Right ventricle myocardium superior (tissue), 1 donor: ENCODE measurements at regions not wholly inside any gene's neighbourhood (a gene's known extent, or its start where the extent isn't known, plus 50 kb on each side); places are given as distances from the start of the nearest gene placed in this dataset.

Experiments used
- ATAC-seq: fragments of 200-7000 bp; cut with Tn5 transposase; one replicate; pipeline ENCODE4 v1.9.1; 2020; ENCODE audit warnings: mild to moderate bottlenecking; ENCODE audit not compliant: poor library complexity
- DNase-seq: peaks from one replicate; pipeline ENCODE4 v3.0.0-alpha.2; 2020
- intact Hi-C: fragments of 100-400 bp; cut with DNase I; formaldehyde crosslinking; loops from one replicate; pipeline ENCODE4 v1.11.2; 2022
- donor health status: DM: no; HTN: yes; CAD: no; lungs with severe emphysema.

- ATAC-seq (no peak), DNase-seq (no peak)
- intact Hi-C loops: no loop called here
These were observed 574.7 kb upstream of the CLINT1 start for GRCh38 chr5:158433634-158434033.

GRCh38 chr5:158431369-158432029 lies 572.6 kb upstream of the CLINT1 start:
- peak; percentile 88 for ATAC-seq
- no peak for DNase-seq
- intact Hi-C loops: no loop called here

GRCh38 chr5:158430798-158431167 lies 571.8 kb upstream of the CLINT1 start:
- intact Hi-C loops: no loop called here
- ATAC-seq (no peak), DNase-seq (no peak)

- DNase-seq: no peak
- intact Hi-C loops: no loop called here
These were observed 571.3 kb upstream of the CLINT1 start for GRCh38 chr5:158430166-158430797.

GRCh38 chr5:158429564-158429963 lies 570.6 kb upstream of the CLINT1 start:
- intact Hi-C loops: no loop called here
- ATAC-seq (no peak), DNase-seq (no peak)

More at GRCh38 chr5:158430166-158430797, 571.3 kb upstream of the CLINT1 start:
- peak; percentile 23 for ATAC-seq

- ATAC-seq (peak; percentile 72), DNase-seq (no peak)
- intact Hi-C loops: no loop called here
These were observed 564.8 kb upstream of the CLINT1 start for GRCh38 chr5:158423623-158424200.

- ATAC-seq (peak; percentile 61), DNase-seq (peak; percentile 66)
- intact Hi-C loops: no loop called here
These were observed 563.9 kb upstream of the CLINT1 start for GRCh38 chr5:158422653-158423515.

- DNase-seq: no peak
- ATAC-seq: no peak
- intact Hi-C loops: no loop called here
These were observed 562.4 kb upstream of the CLINT1 start for GRCh38 chr5:158421319-158421718.

GRCh38 chr5:158419186-158419585 lies 560.2 kb upstream of the CLINT1 start:
- no peak for DNase-seq
- ATAC-seq: no peak
- intact Hi-C loops: no loop called here

GRCh38 chr5:158414780-158415179 lies 555.8 kb upstream of the CLINT1 start:
- ATAC-seq (peak; percentile 88), DNase-seq (no peak)
- intact Hi-C loops: no loop called here

GRCh38 chr5:158414333-158414762 lies 555.4 kb upstream of the CLINT1 start:
- DNase-seq: no peak
- peak; percentile 81 for ATAC-seq
- intact Hi-C loops: no loop called here

- DNase-seq (no peak), ATAC-seq (no peak)
- intact Hi-C loops: no loop called here
These were observed 554.3 kb upstream of the CLINT1 start for GRCh38 chr5:158413122-158413680.

GRCh38 chr5:158410976-158411375 lies 552.0 kb upstream of the CLINT1 start:
- intact Hi-C loops: no loop called here
- DNase-seq: no peak
- no peak for ATAC-seq

- ATAC-seq (no peak), DNase-seq (no peak)
- intact Hi-C loops: no loop called here
These were observed 550.6 kb upstream of the CLINT1 start for GRCh38 chr5:158409507-158409906.

GRCh38 chr5:158407824-158408195 lies 548.9 kb upstream of the CLINT1 start:
- no peak for ATAC-seq
- intact Hi-C loops: no loop called here
- no peak for DNase-seq

GRCh38 chr5:158406884-158407823 lies 548.2 kb upstream of the CLINT1 start:
- ATAC-seq (no peak), DNase-seq (no peak)
- intact Hi-C loops: no loop called here

GRCh38 chr5:158398360-158399201 lies 539.6 kb upstream of the CLINT1 start:
- no peak for DNase-seq
- no peak for ATAC-seq
- intact Hi-C loops: no loop called here
